HG03159 (cell line): ENCODE measurements at regions not wholly inside any gene's neighbourhood (a gene's known extent, or its start where the extent isn't known, plus 50 kb on each side); places are given as distances from the start of the nearest gene placed in this dataset.
"Not testable (repeated sequence)": the region's sequence is repeated elsewhere in the genome, so short reads cannot be mapped to it uniquely, and the experiment has no call there.

Experiments
- ATAC-seq: cut with Tn5 transposase; IDR thresholded peaks from one replicate; pipeline ENCODE4 v1.9.1; 2021; ENCODE audit warnings: mild to moderate bottlenecking, moderate library complexity; ENCODE audit not compliant: unreplicated experiment

DNA sequence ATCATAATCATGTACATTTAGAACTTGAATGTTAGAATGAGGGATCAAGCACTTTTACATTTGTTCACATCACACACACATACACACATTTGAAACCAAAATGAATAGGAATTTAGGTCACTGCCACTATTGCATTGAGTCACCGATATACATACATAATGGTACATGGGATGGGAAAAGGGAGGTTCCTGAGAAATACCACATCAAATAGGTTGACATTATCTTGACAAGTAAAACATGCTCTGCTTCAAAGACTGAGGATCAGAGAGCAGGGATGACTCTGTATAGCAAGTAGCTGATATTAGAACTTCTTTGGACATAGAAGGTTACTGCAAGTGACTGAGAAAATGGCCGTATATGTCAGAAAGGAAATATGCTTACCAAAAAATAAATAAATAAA is 847.2 kb downstream of the PLOD2 start:
- ATAC-seq: no peak

- ATAC-seq: not testable (repeated sequence)
Observed at GRCh38 chr3:145316253-145316652, 844.7 kb downstream of the PLOD2 start.

- no peak for ATAC-seq
Observed at GRCh38 chr3:145326666-145327065, 834.3 kb downstream of the PLOD2 start.

DNA sequence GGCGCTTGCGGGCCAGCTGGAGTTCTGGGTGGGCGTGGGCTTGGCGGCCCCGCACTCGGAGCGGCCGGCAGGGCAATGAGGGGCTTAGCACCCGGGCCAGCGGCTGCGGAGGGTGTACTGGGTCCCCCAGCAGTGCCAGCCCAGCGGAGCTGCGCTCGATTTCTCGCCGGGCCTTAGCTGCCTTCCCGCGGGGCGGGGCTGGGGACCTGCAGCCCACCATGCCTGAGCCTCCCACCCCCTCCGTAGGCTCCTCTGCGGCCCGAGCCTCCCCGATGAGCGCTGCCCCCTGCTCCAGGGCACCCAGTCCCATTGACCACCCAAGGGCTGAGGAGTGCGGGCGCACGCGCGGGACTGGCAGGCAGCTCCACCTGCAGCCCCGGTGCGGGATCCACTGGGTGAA is 827.6 kb downstream of the PLOD2 start:
- not testable (repeated sequence) for ATAC-seq

DNA sequence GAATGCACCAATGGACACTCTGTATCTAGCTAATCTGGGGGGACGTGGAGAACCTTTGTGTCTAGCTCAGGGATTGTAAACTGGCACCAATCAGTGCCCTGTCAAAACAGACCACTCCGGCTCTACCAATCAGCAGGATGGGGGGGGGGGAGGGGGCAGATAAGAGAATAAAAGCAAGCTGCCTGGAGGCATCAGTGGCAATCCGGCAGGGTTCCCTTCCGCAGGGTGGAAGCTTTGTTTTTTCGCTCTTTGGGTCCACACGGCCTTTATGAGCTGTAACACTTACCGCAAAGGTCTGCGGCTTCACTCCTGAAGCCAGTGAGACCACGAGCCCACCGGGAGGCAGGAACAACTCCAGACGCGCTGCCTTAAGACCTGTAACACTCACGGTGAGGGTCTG is 827.1 kb downstream of the PLOD2 start:
- no peak for ATAC-seq

- ATAC-seq: no peak
Observed at GRCh38 chr3:145355206-145355605, 805.8 kb downstream of the PLOD2 start.

- no peak for ATAC-seq
Observed at GRCh38 chr3:145357453-145357852, 803.5 kb downstream of the PLOD2 start.

DNA sequence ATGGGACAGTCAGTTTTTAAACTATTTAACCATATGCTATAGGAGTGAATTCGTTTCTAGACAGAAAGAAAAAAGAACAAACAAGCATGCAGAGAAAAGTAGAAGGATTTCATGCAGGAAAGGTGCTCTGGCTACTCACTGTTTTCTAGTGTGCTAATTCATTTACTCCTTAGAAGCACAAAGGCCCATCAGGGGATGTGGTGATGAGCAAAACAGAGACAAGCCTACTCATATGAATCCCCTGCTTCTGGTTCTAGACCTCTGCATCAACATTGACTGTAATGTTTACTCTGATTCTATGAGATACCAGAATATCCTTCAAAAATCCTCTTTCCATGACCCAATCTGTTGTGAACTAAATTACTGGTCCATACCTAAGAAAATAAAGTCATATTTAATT is 801.9 kb downstream of the PLOD2 start:
- ATAC-seq: no peak

DNA sequence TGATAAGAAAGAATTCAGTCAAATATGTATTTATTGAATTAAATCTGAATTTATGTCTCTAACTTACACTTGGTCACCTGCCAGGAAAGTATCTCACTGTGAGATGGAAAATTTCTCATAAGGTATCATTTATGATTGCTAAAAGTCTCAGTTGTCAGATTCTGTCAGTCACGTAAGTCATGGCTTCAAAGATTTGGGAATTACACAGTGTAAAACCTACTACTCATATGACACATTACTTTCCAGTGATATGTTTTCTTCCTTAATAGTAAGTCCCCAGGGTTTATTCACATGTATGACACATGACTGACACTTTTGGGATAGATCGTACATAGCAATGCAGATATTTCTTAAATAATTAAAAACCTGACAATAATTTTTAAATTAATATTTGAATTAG is 792.2 kb downstream of the PLOD2 start:
- ATAC-seq: no peak

GRCh38 chr3:145370870-145371269 is 790.1 kb downstream of the PLOD2 start:
- no peak for ATAC-seq

GRCh38 chr3:145377301-145377700 is 783.7 kb downstream of the PLOD2 start:
- ATAC-seq: no peak

DNA sequence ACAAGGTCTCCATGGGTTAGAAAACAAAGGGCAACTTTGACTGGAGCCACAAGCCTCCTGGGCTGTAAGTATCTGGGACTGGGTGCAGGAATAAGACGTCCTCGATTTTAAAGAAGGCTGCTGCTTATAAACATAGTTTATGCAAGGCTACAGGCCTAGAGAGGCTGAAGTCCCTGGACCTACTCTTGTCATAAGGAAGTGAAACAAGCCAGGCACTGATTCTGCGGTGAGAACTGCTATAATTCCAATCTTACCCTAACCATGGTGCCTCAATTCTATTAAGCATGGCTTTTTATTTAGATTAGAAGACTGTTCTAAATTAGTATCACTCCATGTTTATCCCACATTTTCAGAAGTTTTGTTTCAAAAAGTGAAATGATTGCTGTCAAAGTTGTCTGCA is 777.6 kb downstream of the PLOD2 start:
- no peak for ATAC-seq

- ATAC-seq: no peak
Observed at GRCh38 chr3:145384307-145384706, 776.7 kb downstream of the PLOD2 start.

GRCh38 chr3:145387211-145387610 is 773.8 kb downstream of the PLOD2 start:
- ATAC-seq: no peak

GRCh38 chr3:145395421-145395820 is 765.6 kb downstream of the PLOD2 start:
- ATAC-seq: no peak

GRCh38 chr3:145411605-145412004 is 749.4 kb downstream of the PLOD2 start:
- no peak for ATAC-seq

DNA sequence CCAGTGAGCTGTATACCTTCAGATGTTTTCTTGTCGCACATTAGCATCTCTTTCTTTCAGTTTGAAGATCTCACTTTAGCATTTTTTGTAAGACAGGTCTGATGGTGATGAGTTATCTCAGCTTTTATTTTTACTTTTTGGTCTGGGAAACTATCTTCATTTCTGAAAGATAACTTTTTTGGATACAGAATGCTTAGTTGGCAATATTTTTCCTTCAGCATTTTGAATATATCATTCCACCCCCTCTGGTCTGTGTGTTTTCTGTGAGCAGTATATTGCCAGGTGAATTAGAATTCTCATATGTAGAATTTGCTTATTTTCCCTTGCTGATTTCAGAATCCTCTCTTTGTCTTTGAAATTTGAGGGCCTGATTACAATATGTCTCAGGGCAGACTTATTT is 743.3 kb downstream of the PLOD2 start:
- ATAC-seq: no peak

DNA sequence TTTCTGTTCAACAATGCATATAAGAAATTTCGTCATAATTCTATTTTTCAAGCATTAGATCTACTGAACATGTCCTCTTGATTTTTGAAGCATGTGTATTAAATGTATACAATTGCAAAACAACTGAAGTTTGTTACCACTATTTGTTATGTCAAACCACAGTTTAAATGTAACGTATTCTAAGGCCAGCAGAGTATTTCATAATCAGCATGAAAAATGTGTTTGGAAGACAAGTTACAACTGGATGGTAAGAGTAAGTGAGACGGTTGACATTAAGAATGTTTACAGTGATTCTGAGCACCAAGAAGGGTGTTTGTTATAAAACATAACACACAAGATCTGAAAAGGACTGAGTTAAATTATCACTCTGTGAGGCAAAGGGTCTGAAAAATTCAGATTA is 738.4 kb downstream of the PLOD2 start:
- ATAC-seq: no peak

- no peak for ATAC-seq
Observed at GRCh38 chr3:145427355-145427754, 733.6 kb downstream of the PLOD2 start.

GRCh38 chr3:145429546-145429945 is 731.4 kb downstream of the PLOD2 start:
- ATAC-seq: no peak

- no peak for ATAC-seq
Observed at GRCh38 chr3:145448436-145448835, 712.5 kb downstream of the PLOD2 start.

DNA sequence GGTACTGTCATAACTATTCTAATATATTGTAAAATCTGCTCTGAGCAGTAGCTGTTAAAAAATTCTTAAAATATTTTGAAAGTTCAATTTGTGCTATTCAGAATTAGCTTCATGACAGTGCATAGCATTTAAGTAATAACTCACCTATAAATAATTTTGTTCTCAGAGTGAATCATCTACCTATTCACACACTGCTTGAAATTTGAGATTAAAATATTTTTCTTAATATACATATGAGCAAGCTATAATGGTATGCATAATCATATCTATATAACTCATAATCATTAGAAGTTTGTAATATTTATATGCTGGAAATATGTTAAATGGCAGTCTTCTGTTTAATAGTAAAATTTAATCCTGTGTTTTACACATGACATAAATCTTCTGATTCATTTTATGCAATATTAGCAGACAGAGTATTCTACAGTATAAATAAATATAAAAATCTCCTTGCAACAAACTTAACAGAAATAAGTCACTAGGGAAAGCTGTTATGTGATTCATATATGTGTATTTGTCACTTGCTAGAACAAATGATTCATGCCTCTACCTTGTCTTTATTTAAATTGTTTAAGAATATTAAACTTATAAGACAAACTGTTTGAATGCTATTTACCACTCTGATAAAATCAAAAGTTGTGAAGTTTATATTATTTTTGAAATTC is 710.8 kb downstream of the PLOD2 start:
- no peak for ATAC-seq

DNA sequence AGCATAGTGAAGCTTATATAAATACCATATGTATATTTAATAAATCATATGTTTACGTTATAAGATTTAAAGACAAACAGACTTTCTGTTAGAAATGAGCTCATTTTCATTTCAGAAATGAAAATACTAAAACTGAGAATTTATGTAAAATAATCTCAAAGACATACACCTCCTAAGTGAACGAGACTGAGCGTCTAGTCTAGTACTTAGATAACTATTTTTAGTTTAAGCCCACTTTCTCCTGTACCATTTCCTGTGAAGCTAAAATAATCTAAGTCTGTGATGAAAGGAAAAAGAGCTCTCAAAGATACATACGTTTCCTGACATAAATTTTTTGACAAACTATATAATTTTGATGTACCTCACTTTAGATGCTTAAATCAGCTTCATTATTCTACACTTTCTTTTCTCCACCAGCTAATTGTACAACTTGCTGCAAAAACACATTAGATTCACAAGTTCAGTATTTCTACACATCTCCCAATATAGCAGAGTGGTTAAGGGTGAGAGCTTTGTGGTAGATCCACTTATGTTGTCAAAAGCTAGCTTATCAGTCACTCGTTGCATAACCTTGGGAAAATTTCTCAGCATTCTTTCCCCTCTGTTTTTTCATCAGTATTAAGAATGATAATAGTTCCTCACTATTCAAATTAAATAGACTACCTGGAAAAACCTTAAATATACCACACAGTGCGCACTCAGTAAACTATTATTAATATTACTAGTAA is 703.0 kb downstream of the PLOD2 start:
- no peak for ATAC-seq
